IMR-90 (cell line): ENCODE measurements at regions not wholly inside any gene's neighbourhood (a gene's known extent, or its start where the extent isn't known, plus 50 kb on each side); places are given as distances from the start of the nearest gene placed in this dataset.

Source experiments
- CHD1 ChIP-seq: IDR thresholded peaks from 2 replicates; pipeline ENCODE4 v1.6.1; 2012; ENCODE audit warnings: low read depth, low read length, improper control_type of control experiment
- MXI1 ChIP-seq: IDR thresholded peaks from 2 replicates; pipeline ENCODE4 v1.6.1; 2012; ENCODE audit warnings: low read depth, mild to moderate bottlenecking, low read length, moderate library complexity, borderline replicate concordance
- POLR2A ChIP-seq: IDR thresholded peaks from 2 replicates; pipeline ENCODE4 v1.6.1; 2012; ENCODE audit warnings: mild to moderate bottlenecking, low read depth, low read length
- RCOR1 ChIP-seq: IDR thresholded peaks from 2 replicates; pipeline ENCODE4 v1.6.1; 2012; ENCODE audit warnings: mild to moderate bottlenecking, low read length, improper control_type of control experiment; ENCODE audit not compliant: insufficient replicate concordance
- RFX5 ChIP-seq: IDR thresholded peaks from 2 replicates; pipeline ENCODE4 v1.8.0; 2012; ENCODE audit warnings: low read depth, mild to moderate bottlenecking, low read length, moderate library complexity
- SMC3 ChIP-seq: fragments of 150-350 bp; IDR thresholded peaks from 2 replicates; pipeline ENCODE4 v1.6.1; 2016; ENCODE audit warnings: low read depth, mild to moderate bottlenecking, antibody characterized with exemption, low read length, moderate library complexity
- TF ChIP-seq, protein P1 (sequence below): conservative IDR thresholded peaks from 2 replicates; pipeline ENCODE4 v1.5.1; 2012; ENCODE audit warnings: mild to moderate bottlenecking, low read depth, low read length, improper control_type of control experiment
- TF ChIP-seq, protein P2 (sequence below): fragments of 150-350 bp; IDR thresholded peaks from 2 replicates; pipeline ENCODE4 v1.6.1; 2016; ENCODE audit warnings: low read depth, mild to moderate bottlenecking, low read length, moderate library complexity, borderline replicate concordance

DNA sequence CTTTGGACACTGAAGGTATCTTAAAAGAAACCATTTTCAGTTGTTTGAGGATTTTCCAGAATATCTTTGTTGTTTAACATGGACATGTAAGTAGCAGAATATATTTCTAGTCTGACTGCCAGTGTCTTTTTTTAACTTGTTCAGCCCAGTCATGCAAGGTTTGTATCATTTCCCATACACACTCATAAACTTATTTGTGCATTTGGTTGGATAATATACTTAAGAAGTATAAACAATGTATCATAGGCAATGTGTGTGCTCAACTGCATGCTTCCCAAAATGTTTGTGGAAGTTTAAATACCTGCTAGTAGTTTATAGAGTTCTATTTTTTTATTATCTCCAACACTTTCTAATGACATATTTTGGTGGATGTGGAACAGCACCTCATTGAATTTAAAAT, 707.4 kb upstream of the FBXO33 start:
- TF ChIP-seq, protein P1, sequence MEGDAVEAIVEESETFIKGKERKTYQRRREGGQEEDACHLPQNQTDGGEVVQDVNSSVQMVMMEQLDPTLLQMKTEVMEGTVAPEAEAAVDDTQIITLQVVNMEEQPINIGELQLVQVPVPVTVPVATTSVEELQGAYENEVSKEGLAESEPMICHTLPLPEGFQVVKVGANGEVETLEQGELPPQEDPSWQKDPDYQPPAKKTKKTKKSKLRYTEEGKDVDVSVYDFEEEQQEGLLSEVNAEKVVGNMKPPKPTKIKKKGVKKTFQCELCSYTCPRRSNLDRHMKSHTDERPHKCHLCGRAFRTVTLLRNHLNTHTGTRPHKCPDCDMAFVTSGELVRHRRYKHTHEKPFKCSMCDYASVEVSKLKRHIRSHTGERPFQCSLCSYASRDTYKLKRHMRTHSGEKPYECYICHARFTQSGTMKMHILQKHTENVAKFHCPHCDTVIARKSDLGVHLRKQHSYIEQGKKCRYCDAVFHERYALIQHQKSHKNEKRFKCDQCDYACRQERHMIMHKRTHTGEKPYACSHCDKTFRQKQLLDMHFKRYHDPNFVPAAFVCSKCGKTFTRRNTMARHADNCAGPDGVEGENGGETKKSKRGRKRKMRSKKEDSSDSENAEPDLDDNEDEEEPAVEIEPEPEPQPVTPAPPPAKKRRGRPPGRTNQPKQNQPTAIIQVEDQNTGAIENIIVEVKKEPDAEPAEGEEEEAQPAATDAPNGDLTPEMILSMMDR = no peak
- TF ChIP-seq RFX5 (no peak), MXI1 (no peak), POLR2A (no peak), SMC3 (no peak), RCOR1 (no peak), CHD1 (no peak)
- TF ChIP-seq, protein P2, sequence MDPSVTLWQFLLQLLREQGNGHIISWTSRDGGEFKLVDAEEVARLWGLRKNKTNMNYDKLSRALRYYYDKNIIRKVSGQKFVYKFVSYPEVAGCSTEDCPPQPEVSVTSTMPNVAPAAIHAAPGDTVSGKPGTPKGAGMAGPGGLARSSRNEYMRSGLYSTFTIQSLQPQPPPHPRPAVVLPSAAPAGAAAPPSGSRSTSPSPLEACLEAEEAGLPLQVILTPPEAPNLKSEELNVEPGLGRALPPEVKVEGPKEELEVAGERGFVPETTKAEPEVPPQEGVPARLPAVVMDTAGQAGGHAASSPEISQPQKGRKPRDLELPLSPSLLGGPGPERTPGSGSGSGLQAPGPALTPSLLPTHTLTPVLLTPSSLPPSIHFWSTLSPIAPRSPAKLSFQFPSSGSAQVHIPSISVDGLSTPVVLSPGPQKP = no peak
